ENCODE measurements at regions not wholly inside any gene's neighbourhood (a gene's known extent, or its start where the extent isn't known, plus 50 kb on each side); places are given as distances from the start of the nearest gene placed in this dataset.

DNA sequence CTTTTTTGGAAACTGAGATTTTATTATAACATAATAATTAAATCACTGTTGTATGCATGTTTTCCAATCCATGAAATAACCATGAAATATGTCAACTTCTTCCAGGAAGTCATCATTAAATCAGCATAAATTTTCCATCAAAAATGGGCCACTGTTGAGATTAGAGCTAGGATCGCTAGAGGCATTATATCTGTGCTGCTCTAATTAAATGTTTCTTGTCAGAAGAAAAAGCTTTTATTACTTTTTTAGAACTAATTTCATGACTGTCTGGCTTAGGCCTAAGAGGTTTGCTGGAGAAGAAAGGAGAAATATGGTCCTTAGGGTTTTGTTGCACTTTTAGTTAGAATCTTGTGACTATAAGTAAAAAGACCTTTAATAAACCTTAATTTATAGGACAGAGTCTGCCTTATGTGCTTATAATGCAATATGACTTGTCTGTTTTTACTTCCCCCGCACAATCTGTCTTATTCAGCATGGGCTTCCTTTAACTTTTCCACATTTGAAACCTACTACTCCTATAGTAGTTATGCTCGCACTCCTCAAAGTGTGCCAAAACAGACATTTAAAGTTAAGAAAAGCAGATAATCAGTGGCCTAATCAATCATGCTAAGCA lies 363.4 kb upstream of the GCFC2 start:
- no peak for ATAC-seq
- TF ChIP-seq, protein P1, sequence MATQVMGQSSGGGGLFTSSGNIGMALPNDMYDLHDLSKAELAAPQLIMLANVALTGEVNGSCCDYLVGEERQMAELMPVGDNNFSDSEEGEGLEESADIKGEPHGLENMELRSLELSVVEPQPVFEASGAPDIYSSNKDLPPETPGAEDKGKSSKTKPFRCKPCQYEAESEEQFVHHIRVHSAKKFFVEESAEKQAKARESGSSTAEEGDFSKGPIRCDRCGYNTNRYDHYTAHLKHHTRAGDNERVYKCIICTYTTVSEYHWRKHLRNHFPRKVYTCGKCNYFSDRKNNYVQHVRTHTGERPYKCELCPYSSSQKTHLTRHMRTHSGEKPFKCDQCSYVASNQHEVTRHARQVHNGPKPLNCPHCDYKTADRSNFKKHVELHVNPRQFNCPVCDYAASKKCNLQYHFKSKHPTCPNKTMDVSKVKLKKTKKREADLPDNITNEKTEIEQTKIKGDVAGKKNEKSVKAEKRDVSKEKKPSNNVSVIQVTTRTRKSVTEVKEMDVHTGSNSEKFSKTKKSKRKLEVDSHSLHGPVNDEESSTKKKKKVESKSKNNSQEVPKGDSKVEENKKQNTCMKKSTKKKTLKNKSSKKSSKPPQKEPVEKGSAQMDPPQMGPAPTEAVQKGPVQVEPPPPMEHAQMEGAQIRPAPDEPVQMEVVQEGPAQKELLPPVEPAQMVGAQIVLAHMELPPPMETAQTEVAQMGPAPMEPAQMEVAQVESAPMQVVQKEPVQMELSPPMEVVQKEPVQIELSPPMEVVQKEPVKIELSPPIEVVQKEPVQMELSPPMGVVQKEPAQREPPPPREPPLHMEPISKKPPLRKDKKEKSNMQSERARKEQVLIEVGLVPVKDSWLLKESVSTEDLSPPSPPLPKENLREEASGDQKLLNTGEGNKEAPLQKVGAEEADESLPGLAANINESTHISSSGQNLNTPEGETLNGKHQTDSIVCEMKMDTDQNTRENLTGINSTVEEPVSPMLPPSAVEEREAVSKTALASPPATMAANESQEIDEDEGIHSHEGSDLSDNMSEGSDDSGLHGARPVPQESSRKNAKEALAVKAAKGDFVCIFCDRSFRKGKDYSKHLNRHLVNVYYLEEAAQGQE (IDR thresholded peaks at IDR 0.05; ENCODE audit: insufficient read depth in 1 of 2, low read depth in 2 of 2, low read length in 1 of 2), result no peak
- no peak for TF ChIP-seq POLR2AphosphoS5 (IDR thresholded peaks at IDR 0.05; ENCODE audit: low read depth, low read length)
- H3K36me3 ChIP-seq (ENCODE audit: control insufficient read depth, insufficient read depth, low read length), result no peaks in the 10 kb centered on the region
- H3K27me3 ChIP-seq (ENCODE audit: control insufficient read depth, insufficient read depth, low read length), result no peaks in the 10 kb centered on the region
- POLR2A ChIA-PET, result no interaction called here
- H3K27ac ChIP-seq (ENCODE audit: low read length), result no peak overlapping the region
- CTCF ChIA-PET, result no interaction called here
- H3K4me3 ChIP-seq (ENCODE audit: low read depth in 2 of 2, low read length in 2 of 2), result no peak overlapping the region
- H3K4me1 ChIP-seq (ENCODE audit: control insufficient read depth, insufficient read depth, low read length), result no peaks in the 10 kb centered on the region
- in situ Hi-C loops (cut with HindIII; ENCODE audit: low pct_unique_long_range_greater_than_20kb, low sequenced_read_pairs), result no loop called here
- BruUV-seq (replicated peaks), result no TSS peak
- intact Hi-C loops (cut with micrococcal nuclease; ENCODE audit: unreplicated experiment), result no loop called here
- peaks cover 8% of the 10 kb centered on the region; the same call in 1 of the 2 replicates for H3K9me3 ChIP-seq (ENCODE audit: control insufficient read depth, insufficient read depth, low read depth, low read length)
- no peak for DNase-seq (ENCODE audit: low read depth, low spot score)

DNA sequence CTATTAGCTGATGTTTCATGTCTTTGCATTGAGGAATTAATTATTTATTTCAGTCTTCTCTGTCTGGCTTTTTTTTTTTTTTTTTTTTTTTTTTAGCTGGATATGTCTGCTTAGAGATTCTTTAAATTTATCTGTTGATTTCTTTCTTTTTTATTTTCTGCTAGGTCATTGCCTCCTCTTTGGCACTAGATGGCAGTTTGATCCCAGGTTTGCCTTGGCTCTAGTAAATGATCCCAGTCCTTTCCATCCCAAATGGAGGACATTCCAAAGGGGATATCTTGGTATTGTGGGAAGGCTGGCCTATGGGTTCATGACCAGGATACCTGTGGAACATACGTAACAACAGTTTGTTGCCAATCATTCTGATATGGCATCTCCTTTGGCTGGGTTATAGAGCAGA lies 339.5 kb upstream of the GCFC2 start:
- no peaks in the 10 kb centered on the region for H3K4me1 ChIP-seq (ENCODE audit: control insufficient read depth, insufficient read depth, low read length)
- no peaks in the 10 kb centered on the region for H3K9me3 ChIP-seq (ENCODE audit: control insufficient read depth, insufficient read depth, low read depth, low read length)
- H3K4me3 ChIP-seq (ENCODE audit: low read depth in 2 of 2, low read length in 2 of 2), result no peak overlapping the region
- no peaks in the 10 kb centered on the region for H3K27me3 ChIP-seq (ENCODE audit: control insufficient read depth, insufficient read depth, low read length)
- POLR2A ChIA-PET, result no interaction called here
- DNase-seq (ENCODE audit: low read depth, low spot score) (no peak), ATAC-seq (no peak)
- TF ChIP-seq, protein P2, sequence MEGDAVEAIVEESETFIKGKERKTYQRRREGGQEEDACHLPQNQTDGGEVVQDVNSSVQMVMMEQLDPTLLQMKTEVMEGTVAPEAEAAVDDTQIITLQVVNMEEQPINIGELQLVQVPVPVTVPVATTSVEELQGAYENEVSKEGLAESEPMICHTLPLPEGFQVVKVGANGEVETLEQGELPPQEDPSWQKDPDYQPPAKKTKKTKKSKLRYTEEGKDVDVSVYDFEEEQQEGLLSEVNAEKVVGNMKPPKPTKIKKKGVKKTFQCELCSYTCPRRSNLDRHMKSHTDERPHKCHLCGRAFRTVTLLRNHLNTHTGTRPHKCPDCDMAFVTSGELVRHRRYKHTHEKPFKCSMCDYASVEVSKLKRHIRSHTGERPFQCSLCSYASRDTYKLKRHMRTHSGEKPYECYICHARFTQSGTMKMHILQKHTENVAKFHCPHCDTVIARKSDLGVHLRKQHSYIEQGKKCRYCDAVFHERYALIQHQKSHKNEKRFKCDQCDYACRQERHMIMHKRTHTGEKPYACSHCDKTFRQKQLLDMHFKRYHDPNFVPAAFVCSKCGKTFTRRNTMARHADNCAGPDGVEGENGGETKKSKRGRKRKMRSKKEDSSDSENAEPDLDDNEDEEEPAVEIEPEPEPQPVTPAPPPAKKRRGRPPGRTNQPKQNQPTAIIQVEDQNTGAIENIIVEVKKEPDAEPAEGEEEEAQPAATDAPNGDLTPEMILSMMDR (IDR thresholded peaks at IDR 0.05), result 0 out of 2 replicates have a peak, but pooled peaks have one; percentile 10
- no peak for TF ChIP-seq TCF7L2 (IDR thresholded peaks at IDR 0.05; ENCODE audit: low read depth, low read length)
- BruUV-seq (replicated peaks), result no TSS peak
- H3K36me3 ChIP-seq (ENCODE audit: control insufficient read depth, insufficient read depth, low read length), result no peaks in the 10 kb centered on the region
- intact Hi-C loops (cut with micrococcal nuclease; ENCODE audit: unreplicated experiment) (no loop called here), in situ Hi-C loops (cut with HindIII; ENCODE audit: low pct_unique_long_range_greater_than_20kb, low sequenced_read_pairs) (no loop called here)
- CTCF ChIA-PET, result no interaction called here
- H3K27ac ChIP-seq (ENCODE audit: low read length), result no peak overlapping the region

DNA sequence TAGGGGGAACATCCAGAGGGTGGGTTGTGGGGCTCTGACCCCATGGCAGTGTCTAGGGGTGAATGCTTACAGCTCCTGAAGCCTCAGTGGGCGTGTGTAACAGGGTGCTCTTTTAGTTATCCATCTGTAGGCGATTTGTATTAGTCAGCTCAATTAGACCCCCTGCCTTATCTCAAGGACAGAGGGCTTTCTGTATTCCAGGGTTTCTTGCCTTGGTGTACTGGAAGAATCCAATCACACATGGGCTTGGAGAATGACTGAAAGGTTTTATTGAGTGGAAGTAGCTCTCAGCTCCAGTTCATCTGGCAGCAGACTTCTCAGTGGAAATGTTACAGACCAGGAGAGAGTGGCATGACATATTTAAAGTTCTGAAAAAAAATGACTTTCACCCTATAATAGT lies 334.0 kb upstream of the GCFC2 start:
- no peaks in the 10 kb centered on the region for H3K4me1 ChIP-seq (ENCODE audit: control insufficient read depth, insufficient read depth, low read length)
- ATAC-seq (no peak), DNase-seq (ENCODE audit: low read depth, low spot score) (no peak)
- H3K9me3 ChIP-seq (ENCODE audit: control insufficient read depth, insufficient read depth, low read depth, low read length), result no peaks in the 10 kb centered on the region
- ChIA-PET CTCF (no interaction called here), POLR2A (no interaction called here)
- H3K36me3 ChIP-seq (ENCODE audit: control insufficient read depth, insufficient read depth, low read length), result no peaks in the 10 kb centered on the region
- BruUV-seq (replicated peaks), result no TSS peak
- no peaks in the 10 kb centered on the region for H3K27me3 ChIP-seq (ENCODE audit: control insufficient read depth, insufficient read depth, low read length)
- TF ChIP-seq, protein P1 (IDR thresholded peaks at IDR 0.05; ENCODE audit: insufficient read depth in 1 of 2, low read depth in 2 of 2, low read length in 1 of 2), result no peak
- TF ChIP-seq POLR2AphosphoS5 (IDR thresholded peaks at IDR 0.05; ENCODE audit: low read depth, low read length) (no peak), SIN3A (IDR thresholded peaks at IDR 0.05; ENCODE audit: borderline replicate concordance, insufficient read depth, low read depth, low read length) (no peak), TCF7L2 (IDR thresholded peaks at IDR 0.05; ENCODE audit: low read depth, low read length) (no peak)
- TF ChIP-seq, protein P2 (IDR thresholded peaks at IDR 0.05), result no peak
- H3K27ac ChIP-seq (ENCODE audit: low read length), result no peak overlapping the region
- no peak overlapping the region for H3K4me3 ChIP-seq (ENCODE audit: low read depth in 2 of 2, low read length in 2 of 2)
- in situ Hi-C loops (cut with HindIII; ENCODE audit: low pct_unique_long_range_greater_than_20kb, low sequenced_read_pairs) (no loop called here), intact Hi-C loops (cut with micrococcal nuclease; ENCODE audit: unreplicated experiment) (no loop called here)

Measured in Panc1 (cell line).